ENCODE measurements at regions not wholly inside any gene's neighbourhood (a gene's known extent, or its start where the extent isn't known, plus 50 kb on each side); places are given as distances from the start of the nearest gene placed in this dataset.

DNA sequence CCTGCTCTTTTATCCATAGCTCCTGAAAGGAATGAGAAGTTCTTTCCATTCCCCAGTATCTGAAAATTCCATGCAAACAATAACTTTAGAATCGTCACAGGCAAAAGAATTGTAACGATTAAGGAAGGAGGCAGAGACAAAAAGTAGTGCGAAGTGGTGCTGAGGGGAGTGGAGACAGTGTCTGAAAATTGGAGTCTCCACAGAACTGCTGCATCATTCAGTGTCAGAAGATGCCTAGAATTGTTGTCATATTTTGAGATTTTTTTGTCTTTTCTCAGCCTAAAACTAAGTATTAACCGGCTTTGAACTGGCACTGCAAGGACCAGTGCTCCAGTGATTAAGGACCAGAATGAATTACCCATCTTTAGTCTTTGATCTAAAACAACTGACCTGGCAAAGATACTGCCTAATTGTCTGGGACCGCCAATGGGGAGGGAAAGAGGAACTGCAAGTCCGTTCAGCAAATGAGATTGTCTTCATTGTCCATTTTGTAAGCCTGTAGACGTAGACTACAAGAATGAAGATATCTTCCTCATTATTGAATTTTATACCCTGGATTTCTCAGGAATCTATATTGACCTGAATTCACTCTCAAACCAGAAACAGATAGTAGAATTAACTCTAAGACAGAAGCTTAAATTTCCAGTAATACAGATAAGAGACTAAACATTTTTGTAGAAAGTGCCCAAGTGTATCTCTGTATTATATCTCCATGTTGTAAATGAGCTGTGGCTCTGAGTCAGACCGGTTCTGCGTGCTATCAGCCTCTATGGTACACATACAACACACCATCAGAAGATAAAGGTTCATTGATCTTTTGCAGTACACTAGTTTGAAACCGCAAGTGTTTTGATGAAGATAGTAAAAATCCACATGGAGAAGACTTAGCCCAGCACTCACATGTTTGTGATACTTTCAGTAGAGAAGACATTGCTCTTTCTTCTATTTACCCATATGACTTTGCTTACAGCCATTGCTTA, 293.2 kb downstream of the EFNB2 start:
- no peak for DNase-seq (ENCODE audit: low read depth in 3 of 3)

- no peak for DNase-seq (ENCODE audit: low read depth in 3 of 3)
Observed at GRCh38 chr13:106238690-106239089, 296.8 kb downstream of the EFNB2 start.

- no peak for DNase-seq (ENCODE audit: low read depth in 3 of 3)
Observed at GRCh38 chr13:106234636-106235035, 300.8 kb downstream of the EFNB2 start.

GRCh38 chr13:106233134-106233735, 302.2 kb downstream of the EFNB2 start:
- no peak for DNase-seq (ENCODE audit: low read depth in 3 of 3)

DNA sequence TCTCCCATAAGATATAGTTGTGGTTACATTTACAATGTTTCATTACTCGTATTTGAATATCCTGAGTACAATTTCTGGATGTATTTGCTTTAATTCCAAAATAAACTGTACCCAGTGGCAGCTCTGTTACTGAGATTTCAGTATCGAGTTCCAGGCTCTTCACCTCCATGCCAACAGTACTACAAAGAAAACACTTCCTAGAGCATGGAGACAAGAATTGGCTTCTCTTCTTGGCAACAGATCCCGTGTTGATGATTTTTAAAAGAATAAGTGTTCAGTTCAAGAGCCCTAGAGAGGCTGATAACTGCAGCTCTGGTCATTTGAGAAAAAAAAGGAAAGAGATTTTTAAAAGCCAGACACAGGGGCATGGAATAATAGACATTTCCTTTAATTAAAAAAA, 302.8 kb downstream of the EFNB2 start:
- no peak for DNase-seq (ENCODE audit: low read depth in 3 of 3)

GRCh38 chr13:106230450-106230849, 305.0 kb downstream of the EFNB2 start:
- DNase-seq (ENCODE audit: low read depth in 3 of 3), result no peak

- DNase-seq (ENCODE audit: low read depth in 3 of 3), result no peak
Observed at GRCh38 chr13:106225126-106225525, 310.3 kb downstream of the EFNB2 start.

DNA sequence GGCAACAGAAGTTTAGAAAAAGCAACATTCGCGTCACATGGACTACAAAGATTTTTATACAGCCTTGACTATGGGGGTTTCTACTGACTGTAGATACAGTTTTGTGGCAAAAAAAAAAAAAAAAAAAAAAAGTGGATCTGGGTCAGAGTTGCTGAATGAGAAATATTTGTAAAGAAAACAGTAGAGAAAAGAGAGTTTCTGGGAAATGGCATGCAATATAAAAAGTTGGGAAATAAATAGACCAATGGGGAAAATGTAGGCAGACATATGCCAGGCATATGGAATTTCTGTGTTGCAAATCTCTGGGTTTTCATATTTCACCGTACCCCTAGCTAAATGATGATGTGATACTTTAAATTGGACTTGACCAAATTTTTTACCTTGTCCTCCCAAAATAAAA, 315.3 kb downstream of the EFNB2 start:
- DNase-seq (ENCODE audit: low read depth in 3 of 3), result no peak

DNA sequence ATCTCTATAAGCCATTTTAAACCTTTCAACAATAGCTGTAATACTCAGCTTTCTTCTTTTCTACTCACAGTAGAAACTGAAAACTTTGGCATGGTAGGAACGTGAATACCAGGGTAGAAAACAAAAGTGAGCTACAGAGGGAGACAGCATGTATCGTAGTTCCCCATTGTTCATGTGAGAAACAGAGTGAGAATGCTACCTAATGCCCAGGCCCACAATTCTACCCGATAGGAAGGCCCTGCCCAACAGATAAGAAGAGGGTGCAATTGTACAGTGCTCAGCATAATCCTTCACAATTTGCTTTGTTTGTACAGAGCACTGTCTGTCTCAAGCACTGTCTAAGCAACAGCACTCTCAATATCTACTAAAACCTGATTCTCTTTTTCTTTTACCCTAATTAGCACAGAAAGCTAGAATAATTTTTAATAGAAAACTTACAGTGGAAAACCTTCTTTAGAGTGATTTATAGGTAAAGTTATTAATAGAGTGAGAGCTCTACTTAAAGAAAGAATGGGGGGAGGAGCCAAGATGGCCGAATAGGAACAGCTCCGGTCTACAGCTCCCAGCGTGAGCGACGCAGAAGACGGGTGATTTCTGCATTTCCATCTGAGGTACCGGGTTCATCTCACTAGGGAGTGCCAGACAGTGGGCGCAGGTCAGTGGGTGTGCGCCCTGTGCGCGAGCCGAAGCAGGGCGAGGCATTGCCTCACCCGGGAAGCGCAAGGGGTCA, 322.3 kb downstream of the EFNB2 start:
- no peak for DNase-seq (ENCODE audit: low read depth in 3 of 3)

- no peak for DNase-seq (ENCODE audit: low read depth in 3 of 3)
Observed at GRCh38 chr13:106212386-106213010, 323.0 kb downstream of the EFNB2 start.

DNA sequence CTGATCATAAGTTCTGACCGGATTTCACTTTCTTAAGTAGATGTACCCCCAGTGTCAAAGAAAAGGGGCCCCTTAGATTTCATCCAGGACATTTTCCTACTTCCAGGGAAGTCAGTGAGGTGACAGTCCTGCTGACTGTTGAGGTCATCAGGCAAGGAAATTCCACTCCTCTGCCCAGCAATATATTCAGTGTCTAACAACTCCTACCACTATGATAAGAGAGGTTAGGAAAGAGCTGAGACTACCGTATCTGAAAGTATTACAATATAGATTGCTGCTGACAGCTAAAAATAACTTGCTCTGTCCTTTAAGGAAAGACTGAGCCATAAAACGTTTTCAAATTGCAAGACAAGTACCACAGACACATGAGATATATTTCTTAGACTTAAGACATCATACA, 325.1 kb downstream of the EFNB2 start:
- DNase-seq (ENCODE audit: low read depth in 3 of 3), result no peak

DNA sequence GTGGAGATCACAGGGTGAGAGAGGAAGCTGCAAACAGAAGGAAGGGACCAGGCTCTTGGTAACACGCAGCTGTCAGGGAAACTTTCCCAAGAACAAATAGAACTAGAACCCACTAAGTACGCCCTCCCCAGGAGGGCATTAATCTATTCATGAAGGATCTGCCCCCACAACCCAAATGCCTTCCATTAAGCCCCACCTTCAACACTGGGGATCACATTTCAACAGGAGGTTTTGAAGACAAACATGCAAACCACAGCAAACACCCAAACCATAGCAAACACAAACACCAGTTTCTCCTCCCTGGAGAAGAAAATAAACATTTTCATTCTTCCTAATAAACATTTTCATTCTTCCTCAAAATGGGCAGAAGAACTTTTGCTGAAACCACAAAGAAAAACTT, 329.6 kb downstream of the EFNB2 start:
- DNase-seq (ENCODE audit: low read depth in 3 of 3), result no peak

- DNase-seq (ENCODE audit: low read depth in 3 of 3), result no peak
Observed at GRCh38 chr13:106197496-106197895, 338.0 kb downstream of the EFNB2 start.

GRCh38 chr13:106187501-106188095, 347.9 kb downstream of the EFNB2 start:
- DNase-seq (ENCODE audit: low read depth in 3 of 3), result no peak

DNA sequence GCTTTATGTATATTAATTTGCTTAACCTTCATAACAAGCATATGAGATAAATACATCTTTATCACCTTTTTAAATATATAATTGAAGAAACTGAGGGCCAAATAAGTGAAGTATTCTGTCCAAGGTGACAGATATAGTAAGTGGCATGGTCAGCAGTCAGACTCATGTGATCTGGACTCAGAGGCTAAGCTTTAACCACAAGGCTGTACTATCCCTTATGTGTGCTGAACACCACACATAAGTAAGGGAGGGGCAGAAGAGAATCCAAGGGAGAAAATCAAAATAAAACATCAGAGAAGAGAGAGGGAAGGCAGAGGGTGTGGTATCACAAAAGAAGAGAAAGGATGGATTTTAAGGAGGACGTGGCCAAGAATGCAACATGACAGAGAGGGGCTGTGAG, 348.4 kb downstream of the EFNB2 start:
- no peak for DNase-seq (ENCODE audit: low read depth in 3 of 3)

DNA sequence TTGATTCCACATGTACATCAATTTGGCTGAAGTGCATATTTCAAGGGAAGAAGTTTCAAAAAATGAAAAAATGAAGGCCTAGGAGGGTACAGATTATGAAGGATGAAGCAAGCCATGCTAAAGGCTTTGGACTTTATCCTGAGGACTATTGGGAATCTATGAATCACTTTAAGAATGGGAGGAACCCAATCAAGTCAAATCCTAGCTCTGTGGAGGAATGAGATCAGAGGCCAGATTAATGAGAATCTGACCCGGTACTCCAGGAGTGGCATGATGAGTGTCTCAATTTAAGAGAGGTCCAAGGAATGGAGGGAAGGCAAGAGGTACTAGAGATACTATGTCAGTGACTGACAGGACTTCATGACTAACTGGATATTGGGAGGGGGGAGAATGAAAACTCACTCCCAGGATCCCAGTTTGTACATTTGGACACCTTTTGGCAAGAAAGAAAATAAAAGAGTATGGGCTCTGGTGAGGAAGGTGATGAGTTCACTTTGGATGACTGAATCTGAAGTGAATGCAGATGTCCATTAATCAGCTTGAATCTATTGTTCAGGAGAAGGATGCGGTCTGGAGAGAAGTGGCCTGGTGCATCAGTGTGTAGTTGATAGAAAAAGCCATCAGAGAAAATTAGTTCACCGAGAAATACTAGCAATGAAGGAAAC, 349.0 kb downstream of the EFNB2 start:
- DNase-seq (ENCODE audit: low read depth in 3 of 3), result no peak

DNA sequence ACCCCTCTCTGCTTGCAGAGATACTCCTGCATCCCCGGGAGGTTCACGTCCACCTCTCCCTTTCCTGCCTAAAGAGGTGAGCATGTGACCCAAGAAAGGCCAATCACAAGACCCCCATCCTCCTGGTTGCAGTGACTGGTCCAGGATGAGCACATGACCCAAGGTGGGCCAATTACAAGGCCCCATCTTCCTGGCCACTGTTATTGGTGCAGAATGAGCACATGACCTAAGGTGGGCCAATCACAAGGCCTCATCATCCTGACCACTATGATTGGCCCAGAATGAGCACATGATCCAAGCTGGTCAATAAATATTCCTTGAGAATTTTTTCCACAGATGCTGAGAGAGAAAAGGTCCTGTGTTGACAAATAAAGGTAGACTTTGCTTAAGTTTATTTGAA, 350.7 kb downstream of the EFNB2 start:
- DNase-seq (ENCODE audit: low read depth in 3 of 3), result no peak

- DNase-seq (ENCODE audit: low read depth in 3 of 3), result no peak
Observed at GRCh38 chr13:106183410-106184065, 351.9 kb downstream of the EFNB2 start.

- no peak for DNase-seq (ENCODE audit: low read depth in 3 of 3)
Observed at GRCh38 chr13:106182404-106182803, 353.1 kb downstream of the EFNB2 start.

DNA sequence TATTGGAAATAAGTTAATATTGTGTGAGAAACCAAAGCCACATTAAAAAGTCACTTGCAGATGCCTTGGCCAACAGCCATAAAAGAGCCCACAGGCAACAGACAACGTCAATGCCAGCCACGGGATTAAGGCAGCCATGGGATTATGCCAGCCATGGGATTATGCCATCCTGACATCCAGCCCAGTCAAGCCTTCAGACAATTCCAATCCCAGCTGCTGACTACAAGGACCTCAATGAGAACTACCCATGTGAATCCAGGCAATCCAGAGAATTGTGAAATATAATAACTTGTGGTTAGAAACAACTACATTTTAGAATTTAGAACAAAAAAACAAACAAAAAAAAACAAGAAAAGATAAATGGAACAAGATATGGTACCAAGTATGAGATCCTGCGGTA, 356.6 kb downstream of the EFNB2 start:
- no peak for DNase-seq (ENCODE audit: low read depth in 3 of 3)

GRCh38 chr13:106177146-106177545, 358.3 kb downstream of the EFNB2 start:
- no peak for DNase-seq (ENCODE audit: low read depth in 3 of 3)
